ENCODE measurements at regions not wholly inside any gene's neighbourhood (a gene's known extent, or its start where the extent isn't known, plus 50 kb on each side); places are given as distances from the start of the nearest gene placed in this dataset.

DNA sequence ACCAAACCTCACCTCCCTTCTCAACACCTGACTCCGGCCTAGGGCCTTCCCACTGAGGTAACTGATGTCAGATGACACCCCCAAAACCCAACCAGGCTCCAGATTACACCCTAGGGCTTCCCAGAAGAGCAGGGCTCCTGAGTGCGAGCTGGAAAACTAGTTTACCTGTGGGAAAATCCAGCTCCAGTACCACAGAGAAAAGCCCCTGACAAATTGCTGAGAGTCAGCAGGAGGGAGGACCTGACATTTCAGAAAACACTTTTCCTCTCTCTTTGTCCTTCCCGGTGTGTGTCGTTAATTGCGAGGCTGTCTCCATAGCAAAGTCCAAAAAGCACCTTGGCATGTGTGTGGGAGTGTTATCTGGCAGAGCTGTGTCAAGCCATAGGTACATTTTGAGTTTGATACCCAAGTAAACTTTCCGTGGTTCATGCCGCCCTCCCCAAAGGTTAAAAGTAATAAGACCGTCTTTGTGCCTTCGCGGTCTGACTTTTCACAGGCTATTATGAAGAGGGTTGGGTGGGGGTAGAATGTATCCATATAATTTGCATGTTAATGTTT, 79.8 kb upstream of the FNDC3B start:
- TF ChIP-seq, protein P1, sequence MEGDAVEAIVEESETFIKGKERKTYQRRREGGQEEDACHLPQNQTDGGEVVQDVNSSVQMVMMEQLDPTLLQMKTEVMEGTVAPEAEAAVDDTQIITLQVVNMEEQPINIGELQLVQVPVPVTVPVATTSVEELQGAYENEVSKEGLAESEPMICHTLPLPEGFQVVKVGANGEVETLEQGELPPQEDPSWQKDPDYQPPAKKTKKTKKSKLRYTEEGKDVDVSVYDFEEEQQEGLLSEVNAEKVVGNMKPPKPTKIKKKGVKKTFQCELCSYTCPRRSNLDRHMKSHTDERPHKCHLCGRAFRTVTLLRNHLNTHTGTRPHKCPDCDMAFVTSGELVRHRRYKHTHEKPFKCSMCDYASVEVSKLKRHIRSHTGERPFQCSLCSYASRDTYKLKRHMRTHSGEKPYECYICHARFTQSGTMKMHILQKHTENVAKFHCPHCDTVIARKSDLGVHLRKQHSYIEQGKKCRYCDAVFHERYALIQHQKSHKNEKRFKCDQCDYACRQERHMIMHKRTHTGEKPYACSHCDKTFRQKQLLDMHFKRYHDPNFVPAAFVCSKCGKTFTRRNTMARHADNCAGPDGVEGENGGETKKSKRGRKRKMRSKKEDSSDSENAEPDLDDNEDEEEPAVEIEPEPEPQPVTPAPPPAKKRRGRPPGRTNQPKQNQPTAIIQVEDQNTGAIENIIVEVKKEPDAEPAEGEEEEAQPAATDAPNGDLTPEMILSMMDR (conservative IDR thresholded peaks at IDR 0.05; ENCODE audit: low read depth in 2 of 2) = no peak
- no peak for TF ChIP-seq POLR2AphosphoS5 (IDR thresholded peaks at IDR 0.05; ENCODE audit: low read depth)
- no peak for TF ChIP-seq EZH2 (IDR thresholded peaks at IDR 0.05; ENCODE audit: low read depth, unreplicated experiment)
- TF ChIP-seq, protein P2, sequence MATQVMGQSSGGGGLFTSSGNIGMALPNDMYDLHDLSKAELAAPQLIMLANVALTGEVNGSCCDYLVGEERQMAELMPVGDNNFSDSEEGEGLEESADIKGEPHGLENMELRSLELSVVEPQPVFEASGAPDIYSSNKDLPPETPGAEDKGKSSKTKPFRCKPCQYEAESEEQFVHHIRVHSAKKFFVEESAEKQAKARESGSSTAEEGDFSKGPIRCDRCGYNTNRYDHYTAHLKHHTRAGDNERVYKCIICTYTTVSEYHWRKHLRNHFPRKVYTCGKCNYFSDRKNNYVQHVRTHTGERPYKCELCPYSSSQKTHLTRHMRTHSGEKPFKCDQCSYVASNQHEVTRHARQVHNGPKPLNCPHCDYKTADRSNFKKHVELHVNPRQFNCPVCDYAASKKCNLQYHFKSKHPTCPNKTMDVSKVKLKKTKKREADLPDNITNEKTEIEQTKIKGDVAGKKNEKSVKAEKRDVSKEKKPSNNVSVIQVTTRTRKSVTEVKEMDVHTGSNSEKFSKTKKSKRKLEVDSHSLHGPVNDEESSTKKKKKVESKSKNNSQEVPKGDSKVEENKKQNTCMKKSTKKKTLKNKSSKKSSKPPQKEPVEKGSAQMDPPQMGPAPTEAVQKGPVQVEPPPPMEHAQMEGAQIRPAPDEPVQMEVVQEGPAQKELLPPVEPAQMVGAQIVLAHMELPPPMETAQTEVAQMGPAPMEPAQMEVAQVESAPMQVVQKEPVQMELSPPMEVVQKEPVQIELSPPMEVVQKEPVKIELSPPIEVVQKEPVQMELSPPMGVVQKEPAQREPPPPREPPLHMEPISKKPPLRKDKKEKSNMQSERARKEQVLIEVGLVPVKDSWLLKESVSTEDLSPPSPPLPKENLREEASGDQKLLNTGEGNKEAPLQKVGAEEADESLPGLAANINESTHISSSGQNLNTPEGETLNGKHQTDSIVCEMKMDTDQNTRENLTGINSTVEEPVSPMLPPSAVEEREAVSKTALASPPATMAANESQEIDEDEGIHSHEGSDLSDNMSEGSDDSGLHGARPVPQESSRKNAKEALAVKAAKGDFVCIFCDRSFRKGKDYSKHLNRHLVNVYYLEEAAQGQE (IDR thresholded peaks at IDR 0.05; ENCODE audit: unreplicated experiment) = no peak
- no peak for TF ChIP-seq NANOG (IDR thresholded peaks at IDR 0.05; ENCODE audit: borderline replicate concordance)
- no peak for TF ChIP-seq EZH2phosphoT487 (IDR thresholded peaks at IDR 0.05; ENCODE audit: unreplicated experiment)
- no peak for TF ChIP-seq CREB1 (CRISPR knock-in tag; IDR thresholded peaks at IDR 0.05; ENCODE audit: low read depth)
- TF ChIP-seq, protein P3, sequence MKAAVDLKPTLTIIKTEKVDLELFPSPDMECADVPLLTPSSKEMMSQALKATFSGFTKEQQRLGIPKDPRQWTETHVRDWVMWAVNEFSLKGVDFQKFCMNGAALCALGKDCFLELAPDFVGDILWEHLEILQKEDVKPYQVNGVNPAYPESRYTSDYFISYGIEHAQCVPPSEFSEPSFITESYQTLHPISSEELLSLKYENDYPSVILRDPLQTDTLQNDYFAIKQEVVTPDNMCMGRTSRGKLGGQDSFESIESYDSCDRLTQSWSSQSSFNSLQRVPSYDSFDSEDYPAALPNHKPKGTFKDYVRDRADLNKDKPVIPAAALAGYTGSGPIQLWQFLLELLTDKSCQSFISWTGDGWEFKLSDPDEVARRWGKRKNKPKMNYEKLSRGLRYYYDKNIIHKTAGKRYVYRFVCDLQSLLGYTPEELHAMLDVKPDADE (IDR thresholded peaks at IDR 0.05) = no peak
- TF ChIP-seq ZNF114 (CRISPR knock-in tag; IDR thresholded peaks at IDR 0.05) = no peak
- no peak for TF ChIP-seq JUNB (IDR thresholded peaks at IDR 0.05; ENCODE audit: unreplicated experiment)
- no peak for TF ChIP-seq ZNF331 (CRISPR knock-in tag; IDR thresholded peaks at IDR 0.05; ENCODE audit: low read depth)
- no peak for TF ChIP-seq STAT1 (IDR thresholded peaks at IDR 0.05; ENCODE audit: unreplicated experiment)

Measured in GM23338 (cell line).